Transverse colon (tissue), 4 donors: ENCODE measurements at regions not wholly inside any gene's neighbourhood (a gene's known extent, or its start where the extent isn't known, plus 50 kb on each side); places are given as distances from the start of the nearest gene placed in this dataset.

Source experiments
- DNase-seq: peaks from one replicate; pipeline ENCODE4 v3.0.0-alpha.2; 2019
- H3K27ac ChIP-seq, 4 donors: fragments of 200-600 bp; sonication (generic); 2 replicates each; pipeline ENCODE4 v1.5.1; 2016 to 2018; ENCODE audit warnings: inconsistent platforms in 4 of 4
- H3K27me3 ChIP-seq: fragments of 200-600 bp; sonication (generic); 2 replicates; pipeline ENCODE4 v1.5.1; 2017; ENCODE audit warnings: inconsistent platforms
- H3K36me3 ChIP-seq, 4 donors: fragments of 200-600 bp; sonication (generic); 2 replicates each; pipeline ENCODE4 v1.5.1; 2017 to 2019; ENCODE audit warnings: inconsistent platforms in 4 of 4
- H3K4me1 ChIP-seq, 4 donors: fragments of 200-600 bp; sonication (generic); 2 replicates each; pipeline ENCODE4 v1.5.1; 2017 to 2020; ENCODE audit warnings: inconsistent platforms in 4 of 4
- H3K4me3 ChIP-seq, 4 donors: fragments of 200-600 bp; sonication (generic); 1 replicate in 1 of 4; 2 replicates in 3 of 4; pipeline versions ENCODE4 v1.5.1 to v1.6.1; 2017 to 2019; ENCODE audit warnings: inconsistent platforms in 4 of 4
- H3K9me3 ChIP-seq, 2 donors: fragments of 200-600 bp; sonication (generic); 2 replicates each; pipeline ENCODE4 v1.5.1; 2017 to 2019; ENCODE audit warnings: inconsistent platforms in 2 of 2
- EP300 ChIP-seq: sonication (generic); formaldehyde crosslinking; IDR thresholded peaks from one replicate; pipeline ENCODE4 v1.6.1; 2017; ENCODE audit warnings: antibody characterized with exemption, low read depth
- POLR2A ChIP-seq: fragments of 450-650 bp; IDR thresholded peaks from one replicate; pipeline ENCODE4 v1.6.1; 2016; ENCODE audit warnings: antibody characterized with exemption, mild to moderate bottlenecking, moderate library complexity
- POLR2AphosphoS5 ChIP-seq, 3 donors: sonication (generic); formaldehyde crosslinking; IDR thresholded peaks; one replicate each; pipeline ENCODE4 v1.6.1; 2016; ENCODE audit warnings: antibody characterized with exemption in 3 of 3
- WGBS, 2 donors: methylation state at CpG; one replicate each; pipeline ENCODE4 v1.1.5; 2018; ENCODE audit warnings: low coverage in 1 of 2; 5-methylcytosine and 5-hydroxymethylcytosine counted together
- in situ Hi-C, 4 donors: fragments of 200-750 bp; cut with MboI; loops; one replicate each; pipeline versions ENCODE4 v1.15.0 to v1.15.1; 2017; ENCODE audit warnings: low sequenced_read_pairs in 3 of 4, low pct_ligation_motif_present in 1 of 4, low pct_unique_long_range_greater_than_20kb in 1 of 4
- intact Hi-C: fragments of 100-400 bp; cut with DNase I; formaldehyde crosslinking; loops from one replicate; pipeline ENCODE4 v1.15.1; 2023; ENCODE audit warnings: low total_unique reads
- TF ChIP-seq, protein P1 (sequence below), 5 experiments: fragments of 200-600 bp in 3 of 5; fragments of 450-650 bp in 2 of 5; sonication (generic) in 3 of 5; IDR thresholded peaks; 1 replicate in 2 of 5; 2 replicates in 3 of 5; pipeline ENCODE4 v1.5.1; 2016 to 2017; ENCODE audit warnings: antibody characterized with exemption in 5 of 5, inconsistent platforms in 3 of 5, mild to moderate bottlenecking in 2 of 5, moderate library complexity in 1 of 5

DNA sequence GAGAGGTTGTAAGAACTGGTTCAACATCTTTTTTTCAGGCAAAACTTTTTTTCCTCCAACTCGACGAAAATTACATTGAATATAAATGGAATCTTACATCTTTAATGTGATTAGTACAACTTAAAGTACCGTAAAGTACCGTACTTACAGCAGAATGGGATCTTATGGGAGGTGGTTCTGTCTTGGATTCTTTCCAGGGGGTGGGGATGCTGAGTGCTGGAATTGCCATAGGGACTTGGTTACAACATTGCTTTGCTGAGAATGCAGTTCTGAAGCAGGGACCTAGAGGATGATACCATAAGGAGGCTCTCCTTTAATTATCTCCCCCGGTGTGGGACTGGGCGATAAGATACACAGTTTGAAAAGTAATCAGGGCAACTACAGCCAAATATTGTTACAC, 186.4 kb downstream of the KLF5 start:
- Histone ChIP-seq H3K4me1 (peaks cover 6 to 13% (median 10%) of the 10 kb centered on the region in 4 donors), H3K27me3 (no peaks in the 10 kb centered on the region), H3K36me3 (no peaks in the 10 kb centered on the region), H3K9me3 (no peaks in the 10 kb centered on the region), H3K4me3 (no peak overlapping the region), H3K27ac (no peak overlapping the region)
- TF ChIP-seq, protein P1, sequence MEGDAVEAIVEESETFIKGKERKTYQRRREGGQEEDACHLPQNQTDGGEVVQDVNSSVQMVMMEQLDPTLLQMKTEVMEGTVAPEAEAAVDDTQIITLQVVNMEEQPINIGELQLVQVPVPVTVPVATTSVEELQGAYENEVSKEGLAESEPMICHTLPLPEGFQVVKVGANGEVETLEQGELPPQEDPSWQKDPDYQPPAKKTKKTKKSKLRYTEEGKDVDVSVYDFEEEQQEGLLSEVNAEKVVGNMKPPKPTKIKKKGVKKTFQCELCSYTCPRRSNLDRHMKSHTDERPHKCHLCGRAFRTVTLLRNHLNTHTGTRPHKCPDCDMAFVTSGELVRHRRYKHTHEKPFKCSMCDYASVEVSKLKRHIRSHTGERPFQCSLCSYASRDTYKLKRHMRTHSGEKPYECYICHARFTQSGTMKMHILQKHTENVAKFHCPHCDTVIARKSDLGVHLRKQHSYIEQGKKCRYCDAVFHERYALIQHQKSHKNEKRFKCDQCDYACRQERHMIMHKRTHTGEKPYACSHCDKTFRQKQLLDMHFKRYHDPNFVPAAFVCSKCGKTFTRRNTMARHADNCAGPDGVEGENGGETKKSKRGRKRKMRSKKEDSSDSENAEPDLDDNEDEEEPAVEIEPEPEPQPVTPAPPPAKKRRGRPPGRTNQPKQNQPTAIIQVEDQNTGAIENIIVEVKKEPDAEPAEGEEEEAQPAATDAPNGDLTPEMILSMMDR (IDR thresholded peaks at IDR 0.05) = no peak
- TF ChIP-seq POLR2AphosphoS5 (IDR thresholded peaks at IDR 0.05) (no peak), POLR2A (no peak)
- 90 to 92% methylated on average over 6 of the region's 6 CpGs for WGBS, 2 donors
- no peak for DNase-seq
- in situ Hi-C loops (no loop called here), intact Hi-C loops (no loop called here)

DNA sequence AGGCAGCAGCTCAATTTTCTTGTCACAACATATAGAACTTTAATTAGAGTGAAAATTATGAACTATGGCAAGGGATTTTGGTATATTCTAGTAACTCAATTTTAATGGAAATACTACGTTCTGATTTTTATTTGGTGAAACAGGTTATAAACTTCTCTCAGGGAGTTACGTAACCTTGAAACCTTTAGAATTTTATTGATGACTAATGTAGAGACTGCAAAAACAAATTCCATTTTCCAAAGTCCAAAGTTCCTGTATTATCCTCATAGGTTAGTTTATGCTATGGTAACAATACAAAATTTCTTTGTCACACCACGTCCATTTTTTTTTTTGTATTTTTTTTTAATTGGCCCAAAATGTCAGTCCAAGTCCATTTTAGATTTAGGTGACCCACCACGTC, 185.7 kb downstream of the KLF5 start:
- in situ Hi-C loops (no loop called here), intact Hi-C loops (no loop called here)
- no peaks in the 10 kb centered on the region for H3K27me3 ChIP-seq
- H3K9me3 ChIP-seq = no peaks in the 10 kb centered on the region
- H3K36me3 ChIP-seq = no peaks in the 10 kb centered on the region
- 84 to 86% methylated on average over 3 to 4 of the region's 4 CpGs for WGBS, 2 donors
- no peak for DNase-seq
- H3K4me1 ChIP-seq = peaks cover 6 to 11% (median 10%) of the 10 kb centered on the region in 4 donors
- no peak overlapping the region for H3K27ac ChIP-seq
- no peak overlapping the region for H3K4me3 ChIP-seq
- TF ChIP-seq POLR2AphosphoS5 (IDR thresholded peaks at IDR 0.05) (no peak), EP300 (no peak), POLR2A (no peak)
- TF ChIP-seq, protein P1 (IDR thresholded peaks at IDR 0.05) = no peak

DNA sequence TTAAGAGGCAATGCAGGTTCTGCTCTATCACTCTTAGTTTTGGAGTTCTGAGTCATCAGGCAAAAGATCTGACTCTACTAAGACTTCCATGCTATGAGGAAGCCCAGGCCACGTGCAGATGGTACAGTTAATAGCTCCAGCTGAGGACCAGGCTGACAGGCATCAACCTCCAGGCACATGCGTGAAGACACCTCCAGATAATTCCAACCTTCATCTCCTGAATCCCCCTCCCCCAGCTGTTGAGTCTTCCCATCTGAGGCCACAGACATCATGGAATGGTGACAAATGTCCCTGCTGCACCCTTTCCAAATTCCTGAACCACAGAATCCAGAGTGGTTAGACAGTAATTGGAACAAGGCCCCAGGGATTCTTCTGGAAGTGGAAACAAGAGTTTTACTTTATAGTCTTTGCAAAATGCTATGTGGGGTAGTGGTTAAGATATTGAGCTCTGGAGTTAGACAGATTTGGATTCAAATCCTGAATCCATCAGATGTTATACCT, 183.8 kb downstream of the KLF5 start:
- no peak overlapping the region for H3K27ac ChIP-seq
- intact Hi-C loops (no loop called here), in situ Hi-C loops (no loop called here)
- TF ChIP-seq POLR2AphosphoS5 (IDR thresholded peaks at IDR 0.05) = no peak
- TF ChIP-seq POLR2A = no peak
- TF ChIP-seq, protein P1 (IDR thresholded peaks at IDR 0.05) = no peak
- no peak for TF ChIP-seq EP300
- no peaks in the 10 kb centered on the region for H3K27me3 ChIP-seq
- no peak for DNase-seq
- H3K36me3 ChIP-seq = no peaks in the 10 kb centered on the region
- 79% methylated on average over 2 of the region's 2 CpGs; no CpG with 5 or more reads in 1 of the 2 donors for WGBS, 2 donors
- H3K4me3 ChIP-seq = no peak overlapping the region
- H3K9me3 ChIP-seq = no peaks in the 10 kb centered on the region
- no peaks in the 10 kb centered on the region for H3K4me1 ChIP-seq

DNA sequence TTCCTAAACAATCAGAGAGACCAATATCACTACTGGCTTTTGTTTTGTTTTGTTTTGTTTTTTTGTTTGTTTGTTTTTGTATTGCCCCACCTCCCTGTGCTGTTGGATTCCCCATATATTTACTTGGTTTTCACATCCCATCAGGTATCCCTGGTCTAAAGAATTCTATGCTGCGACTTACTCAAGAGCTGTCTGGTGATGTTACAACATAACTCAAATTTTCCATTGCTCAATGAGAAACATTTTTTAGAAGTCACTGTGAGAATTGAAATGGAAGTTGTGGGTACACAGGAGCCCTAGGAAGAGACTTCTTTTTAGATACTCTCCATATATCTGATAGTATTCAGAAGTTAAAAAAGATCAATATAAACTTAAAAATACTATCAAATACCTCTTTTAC, 181.4 kb downstream of the KLF5 start:
- Histone ChIP-seq H3K4me3 (no peak overlapping the region), H3K27me3 (no peaks in the 10 kb centered on the region), H3K36me3 (no peaks in the 10 kb centered on the region), H3K4me1 (no peaks in the 10 kb centered on the region), H3K27ac (no peak overlapping the region), H3K9me3 (no peaks in the 10 kb centered on the region)
- intact Hi-C loops (no loop called here), in situ Hi-C loops (no loop called here)
- DNase-seq = no peak
- WGBS, 2 donors = 71 to 82% methylated on average over 1 of the region's 1 CpG
- no peak for TF ChIP-seq EP300
- no peak for TF ChIP-seq POLR2A
- no peak for TF ChIP-seq POLR2AphosphoS5 (IDR thresholded peaks at IDR 0.05)
- TF ChIP-seq, protein P1 (IDR thresholded peaks at IDR 0.05) = no peak
